ENCODE measurements at regions not wholly inside any gene's neighbourhood (a gene's known extent, or its start where the extent isn't known, plus 50 kb on each side); places are given as distances from the start of the nearest gene placed in this dataset.

DNA sequence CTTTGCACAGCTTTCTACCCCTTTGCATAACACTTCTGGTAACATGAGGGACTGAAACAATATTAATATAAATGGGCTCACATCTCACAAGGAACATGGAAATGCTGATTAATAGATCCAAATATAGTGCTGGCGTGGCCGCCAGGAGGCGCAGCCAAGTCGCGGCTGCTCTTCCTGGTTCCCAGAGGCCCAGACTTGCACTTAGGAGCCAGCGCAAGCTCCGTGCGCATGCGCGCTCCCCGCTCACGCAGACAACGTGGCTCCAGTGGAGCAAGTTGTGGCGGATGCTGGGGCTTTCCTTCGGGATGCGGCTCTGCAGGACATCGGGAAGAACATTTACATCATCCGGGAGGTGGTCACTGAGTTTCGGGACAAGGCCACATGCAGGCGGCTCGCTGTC, 318.3 kb upstream of the SLC7A11 start:
- TF ChIP-seq, protein P1, sequence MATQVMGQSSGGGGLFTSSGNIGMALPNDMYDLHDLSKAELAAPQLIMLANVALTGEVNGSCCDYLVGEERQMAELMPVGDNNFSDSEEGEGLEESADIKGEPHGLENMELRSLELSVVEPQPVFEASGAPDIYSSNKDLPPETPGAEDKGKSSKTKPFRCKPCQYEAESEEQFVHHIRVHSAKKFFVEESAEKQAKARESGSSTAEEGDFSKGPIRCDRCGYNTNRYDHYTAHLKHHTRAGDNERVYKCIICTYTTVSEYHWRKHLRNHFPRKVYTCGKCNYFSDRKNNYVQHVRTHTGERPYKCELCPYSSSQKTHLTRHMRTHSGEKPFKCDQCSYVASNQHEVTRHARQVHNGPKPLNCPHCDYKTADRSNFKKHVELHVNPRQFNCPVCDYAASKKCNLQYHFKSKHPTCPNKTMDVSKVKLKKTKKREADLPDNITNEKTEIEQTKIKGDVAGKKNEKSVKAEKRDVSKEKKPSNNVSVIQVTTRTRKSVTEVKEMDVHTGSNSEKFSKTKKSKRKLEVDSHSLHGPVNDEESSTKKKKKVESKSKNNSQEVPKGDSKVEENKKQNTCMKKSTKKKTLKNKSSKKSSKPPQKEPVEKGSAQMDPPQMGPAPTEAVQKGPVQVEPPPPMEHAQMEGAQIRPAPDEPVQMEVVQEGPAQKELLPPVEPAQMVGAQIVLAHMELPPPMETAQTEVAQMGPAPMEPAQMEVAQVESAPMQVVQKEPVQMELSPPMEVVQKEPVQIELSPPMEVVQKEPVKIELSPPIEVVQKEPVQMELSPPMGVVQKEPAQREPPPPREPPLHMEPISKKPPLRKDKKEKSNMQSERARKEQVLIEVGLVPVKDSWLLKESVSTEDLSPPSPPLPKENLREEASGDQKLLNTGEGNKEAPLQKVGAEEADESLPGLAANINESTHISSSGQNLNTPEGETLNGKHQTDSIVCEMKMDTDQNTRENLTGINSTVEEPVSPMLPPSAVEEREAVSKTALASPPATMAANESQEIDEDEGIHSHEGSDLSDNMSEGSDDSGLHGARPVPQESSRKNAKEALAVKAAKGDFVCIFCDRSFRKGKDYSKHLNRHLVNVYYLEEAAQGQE (IDR thresholded peaks at IDR 0.05; ENCODE audit: insufficient read depth in 1 of 2, low read depth in 2 of 2, low read length in 2 of 2), result no peak
- TF ChIP-seq FOXP2 (optimal IDR thresholded peaks at IDR 0.05; ENCODE audit: borderline replicate concordance, extremely low read depth, extremely low read length, insufficient read depth), result no peak
- TF ChIP-seq TAF1 (IDR thresholded peaks at IDR 0.05; ENCODE audit: borderline replicate concordance, insufficient read depth, low read length), result no peak
- no peak for TF ChIP-seq POLR2AphosphoS5 (IDR thresholded peaks at IDR 0.05; ENCODE audit: low read depth, low read length)
- no peak for TF ChIP-seq SIN3A (IDR thresholded peaks at IDR 0.05; ENCODE audit: borderline replicate concordance, insufficient read depth, low read length)

DNA sequence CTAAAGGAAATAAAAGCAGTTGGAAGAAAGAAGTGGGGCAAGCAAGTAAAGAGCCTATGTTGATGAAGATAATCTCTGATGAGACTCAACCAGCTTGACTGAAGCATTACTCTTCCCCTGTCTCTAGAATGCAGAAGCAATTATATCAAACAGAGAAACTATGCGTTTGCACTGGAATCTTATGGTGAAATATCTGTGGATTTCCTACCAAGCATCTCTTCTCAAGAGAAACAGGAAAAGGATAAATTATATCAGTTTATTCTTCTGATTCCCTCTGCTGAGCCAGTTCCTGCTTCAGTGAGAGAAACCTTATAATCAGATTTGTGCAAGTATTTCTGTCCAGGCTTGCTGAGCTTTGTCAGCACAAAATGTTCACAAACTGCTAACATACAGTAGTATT, 316.7 kb upstream of the SLC7A11 start:
- TF ChIP-seq, protein P1 (IDR thresholded peaks at IDR 0.05; ENCODE audit: insufficient read depth in 1 of 2, low read depth in 2 of 2, low read length in 2 of 2), result no peak
- no peak for TF ChIP-seq POLR2AphosphoS5 (IDR thresholded peaks at IDR 0.05; ENCODE audit: low read depth, low read length)

DNA sequence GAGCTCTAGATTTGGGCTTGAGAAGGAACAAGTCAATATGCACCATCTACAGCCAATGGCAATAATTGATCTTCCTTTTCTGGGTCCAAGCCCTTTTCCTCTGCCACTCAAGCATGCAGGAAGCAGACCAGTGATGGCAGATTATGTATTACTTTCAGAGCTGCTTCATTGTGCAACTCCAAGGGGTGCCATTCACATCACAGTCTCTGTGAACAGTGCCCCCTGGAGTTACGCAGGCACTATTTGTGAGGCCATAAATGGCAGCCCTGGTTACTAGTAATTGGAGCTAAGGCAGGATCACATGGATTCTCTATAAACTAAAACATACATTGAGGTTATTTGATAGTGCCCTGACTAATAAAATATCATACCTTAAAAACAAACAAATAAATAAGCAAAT, 313.4 kb upstream of the SLC7A11 start:
- TF ChIP-seq SIN3A (IDR thresholded peaks at IDR 0.05; ENCODE audit: borderline replicate concordance, insufficient read depth, low read length), result no peak
- TF ChIP-seq, protein P1 (IDR thresholded peaks at IDR 0.05; ENCODE audit: insufficient read depth in 1 of 2, low read depth in 2 of 2, low read length in 2 of 2), result no peak
- no peak for TF ChIP-seq POLR2AphosphoS5 (IDR thresholded peaks at IDR 0.05; ENCODE audit: low read depth, low read length)
- TF ChIP-seq TAF1 (IDR thresholded peaks at IDR 0.05; ENCODE audit: borderline replicate concordance, insufficient read depth, low read length), result no peak
- no peak for TF ChIP-seq FOXP2 (optimal IDR thresholded peaks at IDR 0.05; ENCODE audit: borderline replicate concordance, extremely low read depth, extremely low read length, insufficient read depth)

DNA sequence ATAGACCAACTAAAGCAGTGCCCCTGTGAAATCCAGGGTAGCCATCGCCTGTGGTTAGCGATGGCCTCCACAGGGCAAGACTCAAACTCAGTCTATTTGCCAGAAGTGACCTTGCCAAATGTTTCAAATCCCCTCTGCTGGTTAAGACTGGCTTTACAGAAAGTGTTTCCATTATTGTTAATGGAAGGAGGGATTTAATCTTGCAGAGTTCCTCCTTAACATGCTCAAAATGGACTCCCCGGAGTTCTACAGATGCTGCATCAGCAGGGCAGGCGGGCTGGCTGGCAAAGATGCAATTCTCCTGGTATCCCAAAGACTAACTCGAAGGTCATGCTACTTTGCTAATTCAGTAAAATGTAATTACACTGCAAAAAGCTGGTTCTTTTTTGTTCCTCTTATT, 313.0 kb upstream of the SLC7A11 start:
- TF ChIP-seq POLR2AphosphoS5 (IDR thresholded peaks at IDR 0.05; ENCODE audit: low read depth, low read length) (no peak), SIN3A (IDR thresholded peaks at IDR 0.05; ENCODE audit: borderline replicate concordance, insufficient read depth, low read length) (no peak), FOXP2 (optimal IDR thresholded peaks at IDR 0.05; ENCODE audit: borderline replicate concordance, extremely low read depth, extremely low read length, insufficient read depth) (no peak), TAF1 (IDR thresholded peaks at IDR 0.05; ENCODE audit: borderline replicate concordance, insufficient read depth, low read length) (no peak)
- TF ChIP-seq, protein P1 (IDR thresholded peaks at IDR 0.05; ENCODE audit: insufficient read depth in 1 of 2, low read depth in 2 of 2, low read length in 2 of 2), result no peak

Data from PFSK-1 (cell line).